Neural cell (in vitro differentiated cells): ENCODE measurements at regions not wholly inside any gene's neighbourhood (a gene's known extent, or its start where the extent isn't known, plus 50 kb on each side); places are given as distances from the start of the nearest gene placed in this dataset.

ENCODE experiments used
- CTCF ChIP-seq: fragments of 450-650 bp; IDR thresholded peaks from 2 replicates; pipeline ENCODE4 v1.5.1; 2014; ENCODE audit warnings: antibody characterized with exemption, mild to moderate bottlenecking, moderate library complexity; ENCODE audit not compliant: poor library complexity, severe bottlenecking
- EP300 ChIP-seq: fragments of 450-650 bp; conservative IDR thresholded peaks from 2 replicates; pipeline ENCODE4 v1.6.1; 2014; ENCODE audit warnings: antibody characterized with exemption, mild to moderate bottlenecking, moderate library complexity; ENCODE audit not compliant: poor library complexity, severe bottlenecking
- EZH2 ChIP-seq: fragments of 200-600, 300-800 bp; shearing (Covaris generic), sonication (generic); IDR thresholded peaks from 2 replicates; pipeline ENCODE4 v1.6.1; 2014; ENCODE audit warnings: antibody characterized with exemption, low read length, borderline replicate concordance, mild to moderate bottlenecking; ENCODE audit not compliant: insufficient read depth, poor library complexity, severe bottlenecking
- MXI1 ChIP-seq: fragments of 450-650 bp; conservative IDR thresholded peaks from 2 replicates; pipeline ENCODE4 v1.6.1; 2014; ENCODE audit warnings: antibody characterized with exemption, mild to moderate bottlenecking; ENCODE audit not compliant: poor library complexity, severe bottlenecking
- POLR2AphosphoS5 ChIP-seq: IDR thresholded peaks from 2 replicates; pipeline ENCODE4 v1.6.1; 2012
- RAD21 ChIP-seq: fragments of 450-650 bp; conservative IDR thresholded peaks from 2 replicates; pipeline ENCODE4 v1.6.1; 2014; ENCODE audit warnings: antibody characterized with exemption, mild to moderate bottlenecking, moderate library complexity
- REST ChIP-seq: IDR thresholded peaks from 2 replicates; pipeline ENCODE4 v1.6.1; 2012; ENCODE audit warnings: borderline replicate concordance
- SMC3 ChIP-seq: fragments of 450-650 bp; conservative IDR thresholded peaks from 2 replicates; pipeline ENCODE4 v1.6.1; 2014; ENCODE audit warnings: antibody characterized with exemption, mild to moderate bottlenecking, moderate library complexity; ENCODE audit not compliant: poor library complexity
- TAF1 ChIP-seq: IDR thresholded peaks from 2 replicates; pipeline ENCODE4 v1.6.1; 2012; ENCODE audit warnings: low read depth

GRCh38 chr9:88661759-88662158 is 126.8 kb downstream of the NXNL2 start:
- no peak for TF ChIP-seq CTCF
- TF ChIP-seq RAD21 = no peak
- no peak for TF ChIP-seq SMC3
- no peak for TF ChIP-seq EP300
- no peak for TF ChIP-seq EZH2
- TF ChIP-seq POLR2AphosphoS5 = no peak
- TF ChIP-seq MXI1 = no peak
- TF ChIP-seq REST = no peak
- no peak for TF ChIP-seq TAF1
